HG03045 (cell line): ENCODE measurements at regions not wholly inside any gene's neighbourhood (a gene's known extent, or its start where the extent isn't known, plus 50 kb on each side); places are given as distances from the start of the nearest gene placed in this dataset.

ENCODE experiments used
- ATAC-seq: cut with Tn5 transposase; IDR thresholded peaks from one replicate; pipeline ENCODE4 v1.9.1; 2021; ENCODE audit warnings: mild to moderate bottlenecking, moderate library complexity; ENCODE audit not compliant: unreplicated experiment

DNA sequence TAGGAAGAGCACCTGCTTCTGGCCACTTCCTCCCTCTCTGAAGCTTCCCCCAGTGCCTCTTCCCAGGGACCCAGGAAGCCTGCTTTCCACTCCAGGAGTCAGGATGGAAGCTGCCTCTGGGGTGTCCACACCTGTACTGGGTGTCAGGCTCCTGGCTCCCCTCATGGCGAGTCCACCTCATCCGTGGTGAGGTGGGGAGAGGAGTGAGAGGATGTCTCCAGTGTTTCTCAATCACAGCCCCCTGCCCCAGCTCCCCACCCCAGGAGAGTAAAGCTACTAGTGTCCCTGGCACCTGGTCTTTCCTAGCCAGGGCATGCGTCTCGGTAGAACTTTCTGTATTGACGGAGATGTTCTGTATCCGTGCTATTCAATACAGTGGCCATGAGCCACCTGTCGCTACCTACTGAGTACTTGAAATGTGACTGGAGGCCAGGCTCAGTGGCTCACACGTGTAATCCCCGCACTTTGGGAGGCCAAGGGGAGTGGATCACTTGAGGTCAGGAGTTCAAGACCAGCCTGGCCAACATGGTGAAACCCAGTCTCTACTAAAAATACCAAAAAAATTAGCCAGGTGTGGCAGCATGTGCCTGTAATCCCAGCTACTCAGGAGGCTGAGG lies 171.2 kb upstream of the HAAO start:
- ATAC-seq: no peak

DNA sequence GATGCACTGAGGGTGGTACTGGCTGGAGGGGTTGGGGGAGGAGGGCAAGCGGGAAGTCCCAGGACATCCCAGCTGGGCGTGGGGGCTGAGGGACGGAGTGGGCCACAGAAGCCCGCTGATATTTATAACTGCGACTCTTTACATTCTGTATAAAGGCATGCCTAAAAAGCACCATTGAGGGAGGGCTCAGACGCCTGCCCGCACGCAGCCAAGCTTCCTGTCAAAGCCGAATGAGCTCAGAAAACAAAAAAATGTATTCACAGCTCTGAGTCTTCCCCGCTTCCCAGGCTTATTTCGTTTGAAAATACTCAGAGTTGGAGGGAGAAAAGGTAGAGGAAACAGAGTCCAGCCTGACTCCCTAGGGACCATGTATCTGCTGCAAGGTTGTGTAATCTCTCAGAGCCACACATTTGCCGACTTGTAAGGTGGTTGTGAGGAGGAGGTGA lies 170.1 kb upstream of the HAAO start:
- no peak for ATAC-seq

GRCh38 chr2:42961961-42962360 lies 169.6 kb upstream of the HAAO start:
- ATAC-seq: no peak

- no peak for ATAC-seq
These were observed 169.0 kb upstream of the HAAO start for GRCh38 chr2:42961385-42961811.

GRCh38 chr2:42960842-42961180 lies 168.4 kb upstream of the HAAO start:
- ATAC-seq: no peak

- ATAC-seq: no peak
These were observed 167.8 kb upstream of the HAAO start for GRCh38 chr2:42960002-42960841.

DNA sequence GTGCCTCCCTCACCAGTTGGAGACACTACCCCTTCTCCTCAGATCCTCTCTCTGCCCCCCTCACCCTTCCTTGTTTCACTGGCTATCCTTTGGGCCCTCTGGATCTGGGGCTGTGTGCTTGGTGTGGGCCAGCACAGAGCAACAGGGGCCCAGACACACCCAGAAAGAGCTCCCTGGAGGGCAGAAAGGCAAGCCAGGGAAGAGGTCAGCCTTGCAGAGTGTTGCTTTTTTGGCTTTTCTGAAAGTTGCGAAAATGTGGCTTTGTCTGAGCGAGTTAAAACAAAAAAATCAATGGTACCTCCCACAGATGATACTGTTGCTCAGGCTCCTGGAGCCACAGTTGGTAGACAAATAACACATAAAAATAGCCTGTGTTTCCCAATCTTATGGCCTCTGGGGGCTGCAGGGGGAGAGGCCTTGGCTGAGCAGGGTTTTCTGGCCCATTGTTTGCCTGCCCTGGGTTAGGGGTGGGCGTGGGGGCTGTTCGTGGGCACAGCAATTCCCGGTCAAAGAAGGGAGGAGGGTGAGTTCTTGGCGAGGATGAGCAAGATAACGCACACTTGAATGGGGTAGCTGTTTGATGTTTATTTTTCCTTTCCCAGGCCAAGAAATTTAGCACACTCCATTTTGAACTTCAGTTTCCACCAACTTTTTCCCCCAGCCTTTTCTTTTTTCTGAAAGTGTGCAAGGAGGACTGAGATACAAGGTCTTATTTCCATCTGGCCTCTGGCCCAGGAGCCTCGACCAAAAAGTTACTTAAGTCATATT lies 167.0 kb upstream of the HAAO start:
- no peak for ATAC-seq

DNA sequence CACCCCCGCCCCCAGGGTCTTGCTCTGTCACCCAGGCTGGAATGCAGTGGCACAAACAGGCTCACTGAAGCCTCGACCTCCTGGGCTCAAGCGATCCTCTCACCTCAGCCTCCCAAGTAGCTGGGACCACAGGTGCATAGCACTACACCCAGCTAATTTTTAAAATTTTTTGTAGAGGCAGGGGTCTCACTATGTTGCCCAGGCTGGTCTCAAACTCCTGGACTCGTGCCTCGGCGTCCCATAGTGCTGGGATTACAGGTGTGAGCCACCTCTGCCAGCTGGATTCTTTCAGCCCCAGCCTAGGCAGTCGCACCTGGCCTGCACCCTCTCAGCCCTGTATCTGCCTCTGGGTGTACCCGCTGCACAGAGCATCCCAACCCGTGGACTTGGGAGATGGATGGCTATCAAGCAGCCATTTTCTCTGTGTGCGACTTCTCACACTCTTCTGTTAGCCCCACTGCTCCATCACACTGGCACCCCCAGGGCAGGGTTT lies 166.4 kb upstream of the HAAO start:
- ATAC-seq: no peak

- no peak for ATAC-seq
These were observed 165.5 kb upstream of the HAAO start for GRCh38 chr2:42957861-42958301.

DNA sequence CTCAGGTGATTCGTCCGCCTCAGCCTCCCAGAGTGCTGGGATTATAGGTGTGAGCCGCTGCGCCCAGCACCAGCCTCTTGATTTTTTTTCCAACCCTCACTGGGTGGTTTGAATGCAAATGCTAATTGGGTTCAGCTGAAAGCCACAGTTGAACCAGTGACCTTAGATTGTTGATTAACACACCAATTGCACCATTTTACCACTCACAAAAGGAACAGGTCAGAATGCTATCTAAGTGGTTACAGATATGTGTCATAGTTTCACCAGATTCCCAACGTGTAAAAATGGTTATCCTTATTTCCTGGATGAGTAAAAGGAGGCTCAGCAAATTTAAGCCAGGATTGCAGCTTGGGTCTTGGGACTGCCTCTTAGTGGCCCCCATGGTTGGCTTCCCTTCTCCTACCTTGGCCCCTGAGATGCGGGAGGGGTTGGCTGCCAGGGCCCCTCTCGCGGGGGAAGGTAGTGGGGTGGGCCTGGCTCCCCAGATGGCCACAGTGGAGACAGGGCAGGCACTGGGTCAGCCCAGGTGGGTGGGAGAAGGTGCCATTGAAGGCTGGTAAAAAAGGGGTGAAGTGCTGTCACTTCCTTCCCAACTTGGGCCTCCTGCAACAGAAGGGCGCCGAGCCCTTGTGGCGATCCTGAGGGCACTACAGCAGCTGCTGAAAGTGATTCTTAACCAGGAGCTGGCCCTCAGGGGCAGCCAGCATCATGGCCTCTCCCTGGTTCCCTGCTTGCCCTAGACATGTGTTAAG lies 164.9 kb upstream of the HAAO start:
- no peak for ATAC-seq

GRCh38 chr2:42954227-42954962 lies 162.0 kb upstream of the HAAO start:
- no peak for ATAC-seq

DNA sequence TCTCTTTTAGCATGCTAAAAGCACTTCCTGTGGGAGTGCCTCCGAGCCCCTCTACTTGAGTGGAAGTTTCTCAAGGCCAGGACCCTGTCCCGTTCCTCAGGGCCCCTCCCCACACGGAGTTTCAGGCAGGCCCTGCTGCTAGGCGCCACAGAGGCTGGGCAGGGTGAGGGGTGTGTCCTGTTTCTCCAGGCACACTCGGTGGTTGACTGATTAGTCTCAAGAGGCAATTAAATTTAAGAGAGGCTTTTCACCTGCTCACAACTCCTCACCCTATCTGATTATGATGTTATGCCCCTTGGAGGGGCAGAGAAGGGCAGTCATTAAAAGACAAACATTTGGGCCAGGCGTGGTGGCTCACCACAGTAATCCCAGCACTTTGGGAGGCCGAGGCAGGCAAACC lies 160.8 kb upstream of the HAAO start:
- ATAC-seq: no peak

GRCh38 chr2:42951263-42951938 lies 159.0 kb upstream of the HAAO start:
- ATAC-seq: no peak

DNA sequence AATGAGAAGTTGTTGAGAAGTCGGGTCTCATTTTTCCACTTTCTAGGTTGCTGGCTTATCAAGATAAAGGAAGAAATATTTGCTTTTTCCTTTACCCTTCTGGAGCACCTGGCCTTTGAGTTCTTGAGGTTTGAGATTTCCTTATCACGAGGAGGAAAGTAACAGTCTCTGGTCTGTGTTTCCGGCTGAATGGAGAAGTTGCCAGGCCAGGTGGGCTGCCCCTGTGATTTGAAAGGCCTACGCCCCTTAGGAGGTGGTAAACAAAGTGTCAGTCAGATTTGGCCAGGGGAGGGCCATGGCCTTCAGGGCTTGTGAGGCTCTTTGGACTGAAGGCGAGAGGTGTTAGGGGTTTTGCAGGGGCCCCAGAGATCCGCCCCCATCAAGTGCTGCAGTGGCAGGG lies 156.7 kb upstream of the HAAO start:
- ATAC-seq: no peak

DNA sequence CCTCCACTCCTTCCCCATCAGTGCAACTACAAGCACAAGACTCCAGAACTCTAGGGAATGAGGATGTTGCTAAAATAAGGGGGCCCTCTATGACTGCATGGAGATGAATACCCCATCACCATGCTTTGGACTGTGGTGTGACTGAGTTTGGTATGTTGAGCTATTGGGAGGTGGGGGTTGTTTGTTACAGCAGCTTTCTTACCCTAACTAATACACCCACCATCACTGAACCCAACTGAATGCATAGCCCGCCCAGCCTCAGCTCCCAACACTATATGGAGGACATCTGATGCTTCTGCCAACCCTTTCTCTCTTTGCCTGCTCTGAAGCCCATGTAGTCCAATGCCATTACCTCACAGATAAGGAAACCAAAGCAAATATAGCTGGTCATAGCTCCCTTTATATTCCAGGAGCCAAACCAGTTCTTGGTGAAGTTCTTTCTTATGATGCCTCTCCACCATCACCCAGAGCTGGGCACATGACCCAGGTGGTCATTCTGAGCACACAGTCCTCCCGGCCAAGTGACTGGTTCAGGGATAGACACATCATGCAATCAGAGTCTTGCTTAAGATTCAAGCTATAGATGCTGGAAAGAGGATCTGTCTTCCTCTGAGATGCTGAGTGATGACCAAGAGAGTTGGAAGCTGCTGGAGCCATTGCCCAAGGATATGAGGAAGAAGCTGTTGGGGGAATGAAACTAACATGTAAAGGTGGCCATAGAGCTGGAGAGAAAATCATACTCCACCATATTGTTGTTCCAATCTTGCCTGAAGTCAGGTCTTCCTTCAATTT lies 155.6 kb upstream of the HAAO start:
- ATAC-seq: no peak

DNA sequence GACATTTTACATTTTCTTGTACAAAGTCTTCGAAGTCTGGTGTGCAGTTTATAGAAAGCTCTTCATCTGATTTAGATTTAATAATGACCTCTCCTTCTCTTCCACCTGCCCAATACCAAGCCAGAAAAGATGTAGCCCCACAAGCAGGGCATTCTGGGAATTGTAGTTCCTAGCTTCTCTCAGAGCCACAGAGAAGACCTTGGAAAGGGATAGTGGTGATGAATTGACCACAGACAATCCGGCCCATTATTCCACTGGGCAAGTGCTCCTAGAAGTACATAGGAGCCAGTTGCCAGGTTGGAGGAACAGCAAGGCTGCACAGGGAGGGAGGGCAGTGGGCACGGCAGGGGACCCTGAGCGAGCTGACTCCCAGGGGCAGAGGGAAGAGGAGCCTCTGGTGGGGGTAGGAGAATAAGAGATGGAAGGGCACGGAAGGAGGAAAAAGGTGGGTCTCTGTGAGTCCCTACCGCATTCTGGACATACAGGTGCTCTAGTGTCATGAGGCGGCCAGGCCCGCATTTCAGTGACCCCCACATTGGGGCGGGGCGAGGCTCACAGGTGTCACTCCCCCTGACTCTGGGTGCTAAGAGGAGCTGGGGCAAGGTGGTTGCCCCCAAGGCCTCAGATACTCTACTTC lies 152.5 kb upstream of the HAAO start:
- ATAC-seq: no peak

- no peak for ATAC-seq
These were observed 150.7 kb upstream of the HAAO start for GRCh38 chr2:42942990-42943493.
